IPS-18a (cell line): ENCODE measurements at regions not wholly inside any gene's neighbourhood (a gene's known extent, or its start where the extent isn't known, plus 50 kb on each side); places are given as distances from the start of the nearest gene placed in this dataset.

Source experiments
- H3K27ac ChIP-seq: one replicate; pipeline ENCODE4 v1.5.1; 2013; ENCODE audit warnings: low read length
- H3K27me3 ChIP-seq: one replicate; pipeline ENCODE4 v1.6.1; 2013; ENCODE audit warnings: mild to moderate bottlenecking, low read length; ENCODE audit not compliant: control insufficient read depth, insufficient read depth
- H3K36me3 ChIP-seq: one replicate; pipeline ENCODE4 v1.6.1; 2013; ENCODE audit warnings: low read depth, low read length; ENCODE audit not compliant: control insufficient read depth
- H3K4me1 ChIP-seq: one replicate; pipeline ENCODE4 v1.6.1; 2013; ENCODE audit warnings: low read depth, low read length; ENCODE audit not compliant: control insufficient read depth
- H3K4me3 ChIP-seq: one replicate; pipeline ENCODE4 v1.5.1; 2013; ENCODE audit warnings: low read length
- H3K9ac ChIP-seq: one replicate; pipeline ENCODE4 v1.6.1; 2013; ENCODE audit warnings: mild to moderate bottlenecking, low read length, moderate library complexity
- H3K9me3 ChIP-seq: one replicate; pipeline ENCODE4 v1.6.1; 2013; ENCODE audit warnings: low read depth, low read length; ENCODE audit not compliant: control insufficient read depth

DNA sequence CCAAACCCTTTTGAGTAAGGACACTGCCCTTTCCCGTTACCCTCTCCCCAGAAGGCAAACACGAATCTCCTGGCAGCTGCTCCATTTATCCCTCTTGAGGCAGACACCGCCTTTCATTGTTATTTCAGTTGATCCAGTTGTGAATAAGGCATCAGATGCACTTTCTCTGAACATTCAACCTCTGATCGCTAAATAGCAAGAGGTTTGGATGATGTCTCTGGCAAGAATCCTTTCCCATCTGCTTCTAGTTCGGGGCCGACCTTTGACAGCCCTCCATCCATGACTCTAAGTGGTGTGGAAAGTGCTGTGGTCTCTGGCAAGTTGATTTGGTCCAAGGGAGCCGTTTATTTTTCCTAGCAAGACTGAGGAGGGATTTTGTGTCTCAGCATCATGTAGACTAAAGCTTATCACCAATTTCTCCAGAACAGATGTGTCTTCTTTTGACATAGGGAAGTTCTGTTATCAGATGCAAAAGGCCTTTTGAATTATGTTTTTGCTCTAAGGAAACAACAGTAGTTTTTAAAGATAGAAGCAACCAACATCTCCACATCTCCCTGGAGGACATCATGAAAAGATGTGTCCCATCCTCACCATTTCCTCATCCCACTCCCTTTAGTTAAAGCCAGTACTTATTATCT, 123.6 kb downstream of the CCDC34 start:
- no peaks in the 10 kb centered on the region for H3K9me3 ChIP-seq
- H3K27me3 ChIP-seq: no peaks in the 10 kb centered on the region
- peaks cover 13% of the 10 kb centered on the region for H3K4me1 ChIP-seq
- no peak overlapping the region for H3K4me3 ChIP-seq
- no peak overlapping the region for H3K27ac ChIP-seq
- no peaks in the 10 kb centered on the region for H3K36me3 ChIP-seq
- no peak overlapping the region for H3K9ac ChIP-seq

DNA sequence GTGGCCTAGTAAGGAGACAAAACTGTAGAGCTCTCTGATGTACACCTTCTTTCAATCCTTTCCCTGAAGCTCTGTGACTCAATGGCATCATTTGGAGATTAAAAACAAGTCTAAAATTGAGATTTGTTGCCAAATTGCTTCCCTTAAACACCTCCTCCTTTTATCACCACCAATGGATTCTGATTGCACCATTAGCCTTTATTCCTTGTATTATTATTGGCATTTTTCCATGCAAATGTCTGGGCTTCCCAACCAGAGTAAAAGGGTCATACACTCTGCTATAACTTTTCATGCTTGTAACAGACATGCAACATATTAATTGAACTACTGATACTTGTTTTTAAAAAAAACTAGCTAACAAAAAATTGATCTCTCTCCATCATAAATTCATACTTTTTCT, 124.2 kb downstream of the CCDC34 start:
- Histone ChIP-seq H3K4me3 (no peak overlapping the region), H3K36me3 (no peaks in the 10 kb centered on the region), H3K4me1 (peaks cover 13% of the 10 kb centered on the region), H3K9me3 (no peaks in the 10 kb centered on the region), H3K27ac (no peak overlapping the region), H3K27me3 (no peaks in the 10 kb centered on the region), H3K9ac (no peak overlapping the region)

DNA sequence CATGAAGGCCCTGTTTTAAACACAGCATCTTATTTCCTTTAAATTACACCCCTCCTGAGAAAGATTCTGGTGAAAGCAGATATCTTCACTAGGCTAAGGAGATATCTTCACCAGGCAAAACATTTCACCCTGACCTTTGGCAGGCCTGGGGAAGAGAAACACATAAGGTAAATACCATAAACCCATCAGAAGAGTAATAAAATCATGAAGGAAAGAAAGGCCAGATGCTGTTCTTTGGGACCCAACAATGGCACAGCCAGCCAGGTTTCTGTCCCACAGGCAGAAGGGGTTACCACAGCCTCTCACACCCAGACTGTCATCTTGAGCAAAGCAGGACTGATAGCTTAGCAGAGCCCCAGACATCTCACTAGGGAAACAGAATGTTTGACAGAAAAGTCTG, 125.4 kb downstream of the CCDC34 start:
- Histone ChIP-seq H3K4me1 (peaks cover 4% of the 10 kb centered on the region), H3K9me3 (no peaks in the 10 kb centered on the region), H3K27ac (no peak overlapping the region), H3K36me3 (no peaks in the 10 kb centered on the region), H3K4me3 (no peak overlapping the region), H3K27me3 (no peaks in the 10 kb centered on the region), H3K9ac (no peak overlapping the region)

DNA sequence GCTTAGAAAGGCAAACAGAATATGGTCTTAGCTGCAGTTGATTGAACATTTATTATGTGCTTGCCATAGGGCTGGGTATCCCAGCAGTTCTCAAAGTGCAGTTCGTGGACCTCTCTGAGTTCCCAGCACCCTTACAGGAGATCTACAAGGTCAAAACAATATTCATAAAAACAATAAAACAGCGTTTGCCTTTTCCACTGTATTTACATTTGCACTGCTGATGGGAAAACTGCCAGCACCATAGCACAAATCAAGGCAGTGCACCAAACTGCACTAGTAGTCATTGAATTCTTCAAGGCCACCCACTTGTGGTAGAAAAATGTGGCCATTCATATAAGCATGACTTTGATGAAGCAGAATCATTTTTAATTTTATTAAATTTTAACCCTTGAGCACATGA, 128.1 kb downstream of the CCDC34 start:
- Histone ChIP-seq H3K9ac (no peak overlapping the region), H3K9me3 (no peaks in the 10 kb centered on the region), H3K4me3 (no peak overlapping the region), H3K27me3 (no peaks in the 10 kb centered on the region), H3K36me3 (no peaks in the 10 kb centered on the region), H3K27ac (no peak overlapping the region), H3K4me1 (peaks cover 9% of the 10 kb centered on the region)

DNA sequence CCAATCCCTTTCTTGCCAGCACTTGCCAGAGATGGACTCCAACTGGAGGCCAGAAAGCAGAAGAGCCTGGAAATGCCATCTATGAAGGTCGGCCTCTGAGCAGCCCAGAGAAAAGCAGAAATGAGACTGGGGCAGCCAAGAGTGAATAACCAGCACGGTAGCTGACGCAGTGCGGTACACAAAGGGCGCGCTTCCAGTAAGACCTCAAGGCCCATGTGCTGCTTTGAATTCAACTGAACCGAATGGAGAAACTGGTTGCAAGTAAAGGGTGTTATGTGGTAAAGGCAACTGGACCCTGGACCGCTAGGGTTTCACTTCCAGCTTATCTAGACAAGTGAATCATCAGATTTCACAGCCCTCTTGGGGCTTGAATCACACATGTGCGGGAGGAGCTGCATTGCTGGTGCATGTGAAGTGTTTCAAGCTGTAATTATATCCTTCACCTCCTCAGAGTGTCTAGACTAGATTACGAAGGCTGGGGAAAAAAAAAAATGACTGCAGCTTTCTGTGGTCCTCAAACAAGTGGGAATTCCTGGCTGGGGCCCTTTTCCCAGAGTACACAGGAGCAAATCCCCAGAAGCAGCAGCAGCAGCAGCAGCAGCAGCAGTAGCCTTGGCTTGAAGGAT, 128.9 kb downstream of the CCDC34 start:
- Histone ChIP-seq H3K4me3 (no peak overlapping the region), H3K4me1 (peaks cover 13% of the 10 kb centered on the region), H3K27me3 (no peaks in the 10 kb centered on the region), H3K36me3 (no peaks in the 10 kb centered on the region), H3K9me3 (no peaks in the 10 kb centered on the region), H3K27ac (no peak overlapping the region), H3K9ac (no peak overlapping the region)

DNA sequence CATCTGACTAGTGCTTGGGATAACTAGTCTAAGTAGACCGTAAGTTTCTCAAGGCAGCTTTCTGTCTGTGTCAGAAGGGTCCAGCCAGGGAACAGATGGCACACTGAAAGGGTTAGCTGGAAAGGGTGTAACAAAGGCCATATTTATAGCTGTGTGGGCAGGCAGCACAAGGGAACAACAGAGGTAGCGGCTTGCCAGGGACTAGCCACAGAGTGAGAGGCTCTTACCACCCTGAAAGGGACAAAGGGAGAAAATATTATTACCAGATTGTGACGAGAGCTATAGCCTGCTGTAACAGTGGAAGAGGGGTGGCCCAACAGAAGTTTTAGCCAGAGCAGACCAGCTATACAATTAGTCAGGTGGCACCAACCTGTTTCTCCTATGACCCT, 129.4 kb downstream of the CCDC34 start:
- Histone ChIP-seq H3K27ac (no peak overlapping the region), H3K4me1 (peaks cover 18% of the 10 kb centered on the region), H3K9me3 (no peaks in the 10 kb centered on the region), H3K9ac (no peak overlapping the region), H3K4me3 (no peak overlapping the region), H3K27me3 (no peaks in the 10 kb centered on the region), H3K36me3 (no peaks in the 10 kb centered on the region)

DNA sequence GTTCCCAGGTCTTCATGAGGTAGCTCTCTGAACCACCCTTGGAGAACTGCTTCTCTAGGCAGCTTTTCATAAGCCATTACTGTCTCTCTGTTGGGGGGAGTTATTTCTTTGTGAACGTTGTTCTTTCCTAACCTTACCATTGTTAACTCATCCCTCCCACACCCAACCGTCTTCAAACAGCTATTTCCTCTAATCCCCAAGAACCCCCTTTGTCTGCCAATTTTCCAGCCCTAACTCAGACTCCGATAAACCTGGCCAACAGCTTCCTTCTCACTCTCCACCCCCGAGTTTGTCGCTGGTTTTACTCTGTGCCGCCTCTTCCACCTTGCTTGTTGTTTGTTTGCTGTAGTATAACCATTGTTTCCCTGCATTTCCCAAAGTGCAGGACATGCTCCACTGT, 131.5 kb downstream of the CCDC34 start:
- Histone ChIP-seq H3K36me3 (no peaks in the 10 kb centered on the region), H3K27me3 (no peaks in the 10 kb centered on the region), H3K4me1 (peaks cover 30% of the 10 kb centered on the region), H3K4me3 (no peak overlapping the region), H3K9ac (no peak overlapping the region), H3K27ac (no peak overlapping the region), H3K9me3 (no peaks in the 10 kb centered on the region)

DNA sequence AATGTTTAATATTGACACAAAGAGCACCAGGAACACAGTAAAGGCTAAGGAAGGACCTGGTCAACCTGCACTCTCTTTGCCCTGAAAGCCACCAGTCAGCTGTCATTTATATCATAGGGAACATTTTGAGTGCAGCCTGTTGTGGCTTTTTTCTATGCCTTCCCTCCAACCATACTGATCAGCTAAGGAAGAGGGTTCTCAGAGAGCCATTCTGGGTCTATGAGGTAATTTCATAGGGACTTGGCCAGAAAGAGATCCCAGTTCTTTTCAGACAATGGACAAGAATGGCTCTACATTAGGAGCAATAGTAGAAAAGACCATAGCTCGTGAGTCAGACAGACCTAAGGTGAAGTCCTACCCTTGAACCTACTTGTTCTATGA, 132.8 kb downstream of the CCDC34 start:
- H3K4me1 ChIP-seq: peaks cover 30% of the 10 kb centered on the region
- H3K9me3 ChIP-seq: no peaks in the 10 kb centered on the region
- no peaks in the 10 kb centered on the region for H3K27me3 ChIP-seq
- H3K4me3 ChIP-seq: no peak overlapping the region
- H3K27ac ChIP-seq: no peak overlapping the region
- no peak overlapping the region for H3K9ac ChIP-seq
- no peaks in the 10 kb centered on the region for H3K36me3 ChIP-seq

DNA sequence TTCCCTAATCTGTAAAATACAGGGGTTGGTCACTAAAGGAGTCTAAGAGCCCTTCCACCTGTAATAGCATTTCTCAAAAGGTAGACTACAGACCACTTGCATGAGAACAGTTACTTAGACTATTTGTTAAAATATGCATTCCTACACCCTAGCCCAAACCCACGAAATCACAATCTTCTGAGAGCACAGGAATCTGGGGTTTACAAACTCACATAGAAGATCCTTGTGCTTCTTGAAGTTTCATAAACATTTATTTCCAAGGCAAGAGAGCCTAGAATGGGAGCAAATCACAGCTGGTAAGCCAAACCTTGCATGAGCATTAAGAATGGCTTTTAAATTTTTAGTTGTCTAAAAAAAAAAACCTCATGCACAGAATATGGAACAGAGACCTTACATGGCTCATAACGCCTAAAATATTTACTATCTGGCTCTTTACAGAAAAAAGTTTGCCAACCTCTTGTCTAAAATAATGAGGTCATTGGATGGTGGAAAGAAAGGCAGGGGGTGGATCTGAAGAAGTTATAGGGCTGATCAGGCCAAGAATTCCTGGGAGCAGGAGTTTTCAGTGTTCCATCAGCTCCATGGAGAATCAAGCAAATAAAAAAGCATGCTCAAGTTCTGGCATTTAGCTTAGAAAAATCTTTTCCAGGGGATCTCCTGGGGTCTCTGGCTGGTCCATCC, 133.4 kb downstream of the CCDC34 start:
- Histone ChIP-seq H3K9ac (no peak overlapping the region), H3K27me3 (no peaks in the 10 kb centered on the region), H3K36me3 (no peaks in the 10 kb centered on the region), H3K27ac (no peak overlapping the region), H3K4me3 (no peak overlapping the region), H3K9me3 (no peaks in the 10 kb centered on the region), H3K4me1 (peaks cover 30% of the 10 kb centered on the region)

DNA sequence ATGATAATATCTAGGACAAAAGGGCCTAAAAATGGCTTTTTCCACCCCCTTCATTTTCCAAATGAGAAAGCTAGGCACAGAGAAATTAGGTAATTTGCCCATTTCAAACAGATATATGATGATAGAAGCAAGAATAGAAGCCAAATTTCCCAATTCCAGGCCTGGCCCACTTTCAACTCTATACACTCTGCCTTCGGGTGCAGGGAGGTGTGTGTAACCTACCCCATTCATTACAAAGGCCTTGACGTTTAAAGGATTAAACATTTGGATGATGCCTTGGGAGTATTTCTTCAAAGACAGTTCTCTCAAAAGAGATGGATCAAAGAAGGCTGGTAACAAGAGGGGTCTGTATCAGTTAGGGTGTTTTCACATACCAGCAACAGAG, 134.1 kb downstream of the CCDC34 start:
- Histone ChIP-seq H3K36me3 (no peaks in the 10 kb centered on the region), H3K9me3 (no peaks in the 10 kb centered on the region), H3K27me3 (no peaks in the 10 kb centered on the region), H3K4me3 (no peak overlapping the region), H3K27ac (no peak overlapping the region), H3K9ac (no peak overlapping the region), H3K4me1 (peaks cover 30% of the 10 kb centered on the region)

DNA sequence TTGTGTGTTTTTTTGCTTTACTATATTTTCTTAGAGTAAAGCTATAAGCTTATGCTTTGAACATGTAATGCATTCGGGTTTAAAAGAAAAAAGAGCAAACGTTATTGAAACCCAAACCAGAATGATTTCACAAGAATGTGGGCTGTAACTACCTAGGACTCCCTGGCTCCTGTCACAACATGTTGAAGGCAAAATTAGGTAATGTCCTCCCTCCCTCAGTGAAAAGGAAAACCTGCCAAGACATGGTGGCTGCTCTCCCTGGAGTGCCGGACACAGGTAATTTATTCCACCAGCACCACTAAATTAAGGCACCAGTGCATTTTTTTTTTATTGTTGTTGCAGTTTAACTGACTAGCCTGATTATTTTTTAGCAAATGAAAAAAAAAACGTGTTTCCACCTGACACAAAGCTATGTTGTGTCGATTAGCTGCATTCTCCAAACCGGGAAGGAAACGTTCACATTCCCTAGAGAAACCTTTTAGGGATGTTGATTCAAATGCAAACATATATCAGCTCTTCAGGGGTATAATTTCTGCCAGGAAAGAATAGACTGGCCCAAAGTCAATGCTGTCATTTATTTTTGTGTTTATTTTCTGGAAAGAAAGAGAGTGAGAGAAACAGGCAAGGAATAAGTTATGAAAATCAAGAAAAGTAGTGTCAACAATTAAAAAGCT, 134.6 kb downstream of the CCDC34 start:
- no peak overlapping the region for H3K4me3 ChIP-seq
- H3K9me3 ChIP-seq: no peaks in the 10 kb centered on the region
- H3K36me3 ChIP-seq: no peaks in the 10 kb centered on the region
- no peak overlapping the region for H3K9ac ChIP-seq
- H3K4me1 ChIP-seq: peaks cover 30% of the 10 kb centered on the region
- H3K27ac ChIP-seq: no peak overlapping the region
- no peaks in the 10 kb centered on the region for H3K27me3 ChIP-seq
